Astrocyte of the hippocampus (primary cell): ENCODE measurements at regions not wholly inside any gene's neighbourhood (a gene's known extent, or its start where the extent isn't known, plus 50 kb on each side); places are given as distances from the start of the nearest gene placed in this dataset.
A peak's percentile ranks its signal among the peaks of the same experiment; 100 is the strongest.

ENCODE experiments used
- DNase-seq: peaks from one replicate; pipeline ENCODE4 v3.0.0; 2011; ENCODE audit warnings: low read depth, low spot score

DNA sequence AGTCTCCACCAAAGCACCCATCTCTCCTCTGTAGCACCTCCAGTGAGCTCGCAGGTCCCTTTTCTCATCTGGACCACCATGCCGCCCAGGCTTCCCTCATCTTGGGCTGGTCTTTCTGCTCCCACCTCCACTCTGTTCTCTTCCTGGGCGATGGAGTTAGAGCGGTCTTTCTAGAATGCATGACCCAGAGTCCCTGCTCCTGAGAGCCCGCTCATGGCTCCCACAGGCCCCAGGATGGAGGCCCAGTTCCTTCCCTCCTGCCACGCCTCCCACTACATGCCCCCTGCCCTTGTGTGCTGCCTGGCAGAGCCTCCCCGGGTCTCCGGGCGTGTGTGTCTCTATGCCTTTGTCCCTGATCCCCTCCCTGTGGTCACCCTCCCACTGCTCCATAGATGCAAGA lies 100.7 kb upstream of the RTL1 start:
- DNase-seq = no peak

DNA sequence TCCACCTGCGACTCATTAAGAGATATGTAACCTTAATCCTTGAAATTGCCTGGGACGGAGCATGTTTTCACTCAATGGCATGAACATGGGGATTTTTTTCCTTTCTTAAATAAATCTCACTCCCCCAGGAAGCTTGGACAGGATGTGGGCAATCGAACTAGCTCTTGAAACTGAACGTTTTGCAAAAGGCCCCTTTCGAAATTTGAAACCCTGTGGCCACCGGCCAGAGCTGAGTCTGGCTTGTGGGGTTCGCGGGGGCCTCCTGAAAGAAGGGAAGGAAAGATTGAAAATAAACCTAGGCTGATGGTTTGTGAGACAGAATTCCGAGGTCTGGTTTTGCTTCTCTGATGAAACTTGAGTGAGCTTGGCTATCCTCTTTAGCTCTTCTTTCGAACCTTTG lies 101.4 kb upstream of the RTL1 start:
- peak; percentile 43 for DNase-seq

- no peak for DNase-seq
Observed at GRCh38 chr14:101005447-101005846, 101.9 kb upstream of the RTL1 start.

- no peak for DNase-seq
Observed at GRCh38 chr14:101006008-101006407, 102.5 kb upstream of the RTL1 start.

- no peak for DNase-seq
Observed at GRCh38 chr14:101007004-101007614, 103.6 kb upstream of the RTL1 start.

DNA sequence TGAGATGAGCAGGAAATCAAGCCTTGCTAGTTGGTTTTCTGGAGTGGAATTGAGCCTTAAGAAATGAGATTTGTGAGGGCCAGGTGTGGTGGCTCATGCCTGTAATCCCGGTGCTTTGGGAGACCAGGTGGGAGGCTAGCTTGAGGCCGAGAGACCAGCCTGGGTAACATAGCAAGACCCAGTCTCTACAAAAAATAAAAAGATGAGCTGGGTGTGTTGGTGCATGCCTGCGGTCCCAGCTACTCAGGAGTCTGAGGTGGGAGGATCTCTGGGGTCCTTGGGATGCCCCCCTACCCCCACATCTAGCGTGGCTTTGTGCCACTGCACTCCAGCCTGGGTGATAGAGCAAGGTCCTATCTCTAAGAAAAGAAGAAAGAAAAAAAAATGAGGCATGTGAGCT lies 104.2 kb upstream of the RTL1 start:
- DNase-seq = no peak

DNA sequence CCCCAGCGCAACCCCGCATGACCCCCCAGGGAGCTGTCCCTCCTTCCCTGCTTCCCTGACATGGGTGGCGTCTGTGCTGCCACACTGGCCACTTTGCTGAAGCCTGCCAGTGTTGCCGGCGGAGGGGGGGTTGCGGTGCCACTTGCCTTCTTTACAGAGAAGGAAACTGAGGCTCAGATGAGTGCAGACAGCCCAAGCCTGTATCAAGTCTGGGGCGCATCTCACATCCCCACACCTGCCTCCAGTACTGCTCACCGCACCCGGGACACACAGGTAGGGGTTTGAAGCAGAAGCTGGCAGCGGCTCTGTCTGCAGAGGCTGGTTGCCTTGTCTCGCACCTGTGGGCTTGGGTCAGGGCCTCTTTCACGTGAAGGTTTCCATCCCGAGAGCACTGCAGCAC lies 104.7 kb upstream of the RTL1 start:
- DNase-seq = no peak

DNA sequence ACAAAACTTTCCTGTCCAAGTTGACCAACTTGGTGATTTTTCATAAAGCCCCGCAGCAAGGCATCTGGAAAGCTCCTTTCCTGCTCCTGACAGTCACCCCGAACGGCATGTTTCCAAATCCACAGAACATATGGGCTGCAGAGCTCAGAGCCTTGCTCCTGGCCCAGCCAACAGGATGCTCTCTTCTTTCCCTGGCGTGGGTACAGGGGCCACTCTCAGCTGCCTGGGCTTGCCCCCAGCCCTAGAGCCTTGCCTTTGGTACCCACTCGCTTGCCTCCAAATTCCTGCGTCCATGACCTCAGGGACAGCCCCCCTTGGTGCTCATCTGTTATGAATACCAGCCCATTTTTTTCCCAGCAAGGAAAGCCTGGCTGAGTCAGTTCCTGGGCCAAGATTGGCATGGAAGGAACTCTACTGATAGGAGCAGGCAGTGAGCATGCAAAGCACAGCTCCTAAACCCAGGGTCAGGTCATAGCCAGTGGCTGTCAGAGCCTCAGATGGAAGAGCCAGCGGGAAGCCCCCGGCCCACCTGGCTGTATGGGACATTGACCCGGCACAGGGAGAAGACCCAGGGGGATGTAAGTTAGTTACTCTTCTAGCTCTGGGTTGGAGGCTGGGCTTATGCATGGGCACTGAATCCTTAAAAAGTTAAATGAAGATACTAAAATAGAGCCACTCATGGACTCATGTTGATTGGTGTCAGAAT lies 105.3 kb upstream of the RTL1 start:
- no peak for DNase-seq

- no peak for DNase-seq
Observed at GRCh38 chr14:101009531-101009930, 106.0 kb upstream of the RTL1 start.

- DNase-seq = no peak
Observed at GRCh38 chr14:101010293-101010692, 106.8 kb upstream of the RTL1 start.

- DNase-seq = no peak
Observed at GRCh38 chr14:101010835-101011234, 107.3 kb upstream of the RTL1 start.

DNA sequence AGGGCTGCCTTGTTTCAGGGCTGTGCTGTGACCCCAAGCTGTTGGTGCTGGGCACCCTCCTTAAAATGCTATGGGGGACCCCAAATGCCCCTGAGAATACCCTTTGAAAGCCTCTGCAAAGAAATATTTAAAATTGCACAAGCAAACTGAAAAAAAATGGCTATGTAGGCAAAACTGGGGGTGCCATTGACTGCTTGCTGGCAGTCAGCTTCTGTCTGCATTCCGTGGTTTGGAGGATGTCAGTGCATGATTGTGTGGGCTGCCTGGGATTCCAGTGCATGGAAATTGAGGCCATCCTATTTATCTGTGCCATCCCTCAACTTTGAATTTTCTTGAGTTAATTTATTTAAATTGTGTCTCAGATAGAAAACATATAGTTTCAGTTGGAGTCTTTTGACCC lies 113.7 kb upstream of the RTL1 start:
- peak; percentile 56 for DNase-seq

GRCh38 chr14:101017806-101018560 lies 114.5 kb upstream of the RTL1 start:
- DNase-seq = no peak

GRCh38 chr14:101018561-101019290 lies 115.2 kb upstream of the RTL1 start:
- no peak for DNase-seq

DNA sequence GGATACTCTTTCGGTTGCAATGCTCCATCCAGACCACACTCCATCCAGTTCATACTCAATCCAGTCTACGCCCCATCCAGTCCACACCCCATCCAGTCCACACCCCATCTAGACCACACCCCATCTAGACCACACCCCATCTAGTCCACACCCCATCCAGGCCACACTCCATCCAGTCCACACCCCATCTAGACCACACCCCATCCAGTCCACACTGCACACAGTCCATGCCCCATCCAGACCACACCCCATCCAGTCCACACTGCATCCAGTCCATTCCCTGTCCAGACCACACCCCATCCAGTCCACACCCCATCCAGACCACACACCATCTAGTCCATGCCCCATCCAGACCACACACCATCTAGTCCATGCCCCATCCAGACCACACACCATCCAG lies 116.0 kb upstream of the RTL1 start:
- no peak for DNase-seq

DNA sequence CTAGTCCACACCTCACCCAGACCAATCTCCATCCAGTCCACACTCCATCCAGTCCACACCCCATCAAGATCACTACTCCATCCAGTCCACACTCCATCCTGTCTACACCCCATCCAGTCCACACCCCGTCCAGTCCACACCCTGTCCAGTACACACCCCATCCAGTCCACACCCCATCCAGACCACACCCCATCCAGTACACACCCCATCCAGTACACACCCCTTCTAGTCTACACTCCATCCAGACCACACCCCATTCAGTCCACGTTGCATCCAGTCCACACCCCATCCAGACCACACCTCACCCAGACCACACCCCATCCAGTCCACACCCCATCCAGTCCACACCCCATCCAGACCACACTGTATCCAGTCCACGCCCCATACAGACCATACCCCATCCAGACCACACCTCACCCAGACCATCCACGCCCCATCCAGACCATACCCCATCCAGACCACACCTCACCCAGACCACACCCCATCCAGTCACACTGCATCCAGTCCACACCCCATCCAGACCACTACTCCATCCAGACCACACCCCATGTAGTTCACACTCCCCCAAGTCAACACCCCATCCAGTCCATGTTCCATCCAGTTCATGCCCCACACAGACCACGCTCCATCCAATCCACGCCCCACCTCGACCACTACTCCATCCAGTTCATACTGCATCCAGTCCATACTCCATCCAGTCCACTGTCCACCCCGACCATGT lies 116.6 kb upstream of the RTL1 start:
- DNase-seq = no peak

DNA sequence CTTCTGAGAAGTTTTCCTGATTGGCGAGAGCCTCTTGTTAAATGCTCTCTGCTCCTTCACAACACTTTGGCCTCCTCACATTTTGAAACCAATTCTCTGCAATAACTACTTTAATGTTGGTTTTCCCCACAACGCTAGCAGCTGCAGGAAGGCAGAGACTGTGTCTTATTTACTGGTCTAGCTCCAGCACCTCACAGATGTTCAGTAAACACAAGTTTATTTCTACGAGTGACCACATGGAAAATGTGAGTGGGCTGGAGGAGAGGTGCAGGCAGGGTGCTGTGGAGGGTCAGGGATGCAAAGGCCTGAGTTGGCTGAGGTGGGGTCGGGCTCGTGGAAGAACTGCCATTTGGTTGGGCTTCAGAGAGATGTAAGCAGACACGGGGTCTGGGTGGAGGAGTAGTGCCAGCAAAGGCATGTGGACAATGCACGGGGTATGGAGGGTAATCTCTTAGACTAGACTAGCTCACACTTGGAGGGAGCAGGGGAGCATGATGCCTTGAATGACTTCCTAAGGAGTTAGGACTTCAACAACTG lies 117.4 kb upstream of the RTL1 start:
- no peak for DNase-seq

- DNase-seq = no peak
Observed at GRCh38 chr14:101022121-101022520, 118.6 kb upstream of the RTL1 start.

- DNase-seq = no peak
Observed at GRCh38 chr14:101022916-101023435, 119.5 kb upstream of the RTL1 start.

DNA sequence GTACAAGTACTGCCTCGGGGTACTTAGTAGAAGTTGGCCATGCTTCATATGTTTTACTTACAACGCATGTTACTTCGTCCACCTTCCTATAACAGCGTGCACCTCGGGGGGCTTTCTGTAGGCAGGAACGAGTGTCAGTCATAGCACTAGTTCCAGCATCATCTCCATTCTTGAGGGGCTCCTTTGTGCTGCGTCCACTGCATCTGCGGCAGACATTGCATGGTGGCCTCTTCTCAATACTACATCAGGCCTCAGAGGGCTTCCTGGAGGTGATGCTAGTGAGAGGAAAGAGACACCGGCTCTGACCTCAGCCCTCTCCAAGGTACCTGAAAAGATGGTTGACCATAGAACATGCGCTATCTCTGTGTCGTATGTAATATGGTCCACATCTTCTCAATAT lies 121.2 kb upstream of the RTL1 start:
- no peak for DNase-seq

DNA sequence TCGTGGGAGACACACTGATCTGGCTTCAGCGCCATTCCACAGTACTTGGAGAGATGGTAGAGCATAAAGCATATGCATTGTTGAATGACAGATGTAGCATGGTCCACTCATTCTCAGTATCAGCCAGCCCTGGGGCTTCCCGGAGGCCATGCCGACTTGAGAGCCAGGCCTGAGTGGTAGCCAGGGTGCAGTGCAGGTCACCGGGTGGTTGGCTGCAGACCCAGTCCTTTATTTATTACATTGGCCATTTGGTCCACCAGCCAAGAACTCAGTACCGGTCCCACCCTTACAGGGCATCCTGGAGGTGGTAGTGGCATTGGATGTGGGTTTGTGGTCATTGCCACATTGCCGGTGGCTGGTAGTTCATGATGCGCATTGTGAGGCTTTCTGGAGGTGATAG lies 121.6 kb upstream of the RTL1 start:
- no peak for DNase-seq
